Stomach (tissue), 8 donors: ENCODE measurements at regions not wholly inside any gene's neighbourhood (a gene's known extent, or its start where the extent isn't known, plus 50 kb on each side); places are given as distances from the start of the nearest gene placed in this dataset.

Source experiments
- DNase-seq, 2 donors: peaks; one replicate each; pipeline versions ENCODE4 v3.0.0 to v3.0.0-alpha.2; 2013 to 2019
- H3K27ac ChIP-seq, 5 donors: fragments of 200-600 bp in 4 of 5; sonication (generic) in 4 of 5; one replicate each; pipeline ENCODE4 v1.5.1; 2013 to 2019; ENCODE audit warnings: mild to moderate bottlenecking in 1 of 5, moderate library complexity in 1 of 5
- H3K27me3 ChIP-seq, 3 donors: fragments of 200-600 bp; sonication (generic); one replicate each; pipeline ENCODE4 v1.5.1; 2017 to 2019; ENCODE audit warnings: mixed run types in 1 of 3
- H3K36me3 ChIP-seq, 4 donors: fragments of 200-600 bp; sonication (generic); 1 replicate in 3 of 4; 2 replicates in 1 of 4; pipeline ENCODE4 v1.5.1; 2016 to 2019
- H3K4me1 ChIP-seq, 4 donors: fragments of 200-600 bp; sonication (generic); one replicate each; pipeline ENCODE4 v1.5.1; 2016 to 2019
- H3K4me3 ChIP-seq, 4 donors: fragments of 200-600 bp; sonication (generic) in 3 of 4; one replicate each; pipeline ENCODE4 v1.5.1; 2016 to 2019; ENCODE audit warnings: mild to moderate bottlenecking in 1 of 4
- H3K9me3 ChIP-seq, 4 donors: fragments of 200-600 bp; sonication (generic); one replicate each; pipeline ENCODE4 v1.5.1; 2016 to 2019
- CTCF ChIP-seq, 7 experiments: fragments of 450-650 bp in 4 of 7; fragments of 200-600 bp in 3 of 7; sonication (generic) in 3 of 7; IDR thresholded peaks; one replicate each; pipeline ENCODE4 v1.5.1; 2016 to 2019; ENCODE audit warnings: antibody characterized with exemption in 7 of 7, control low read depth in 2 of 7, mild to moderate bottlenecking in 1 of 7
- EP300 ChIP-seq: sonication (generic); formaldehyde crosslinking; IDR thresholded peaks from one replicate; pipeline ENCODE4 v1.6.1; 2017; ENCODE audit warnings: antibody characterized with exemption
- POLR2A ChIP-seq, 4 donors: fragments of 450-650 bp; IDR thresholded peaks; one replicate each; pipeline ENCODE4 v1.6.1; 2016; ENCODE audit warnings: antibody characterized with exemption in 4 of 4, control low read depth in 2 of 4, mild to moderate bottlenecking in 1 of 4, moderate library complexity in 1 of 4
- POLR2AphosphoS5 ChIP-seq, 3 donors: sonication (generic); formaldehyde crosslinking; IDR thresholded peaks; one replicate each; pipeline ENCODE4 v1.6.1; 2016; ENCODE audit warnings: antibody characterized with exemption in 3 of 3
- WGBS, 5 donors: extraction: QIAGEN DNeasy Blood & Tissue Kit in 3 of 5; methylation state at CpG; one replicate each; pipeline versions ENCODE4 v1.1.5 to v1.1.7; 2013 to 2018; 5-methylcytosine and 5-hydroxymethylcytosine counted together
- intact Hi-C: fragments of 100-400 bp; cut with DNase I; formaldehyde crosslinking; loops from one replicate; pipeline ENCODE4 v1.15.1; 2023; ENCODE audit warnings: low total_unique reads
- donor health status: healthy with polysubstance abuse.
- donor health status: Bipolar disorder and iron deficiency.
- donor health status: healthy.

- Histone ChIP-seq H3K36me3 (no peaks in the 10 kb centered on the region), H3K27ac (no peak overlapping the region), H3K9me3 (no peaks in the 10 kb centered on the region), H3K4me1 (peaks cover 0 to 5% (median 0%) of the 10 kb centered on the region in 4 donors), H3K4me3 (no peak overlapping the region), H3K27me3 (no peaks in the 10 kb centered on the region)
- DNase-seq = no peak
- intact Hi-C loops = no loop called here
- WGBS, 5 donors = 26 to 60% (median 38%) methylated on average over 1 of the region's 1 CpG
- TF ChIP-seq POLR2AphosphoS5 (IDR thresholded peaks at IDR 0.05) (no peak), EP300 (no peak), CTCF (IDR thresholded peaks at IDR 0.05) (no peak), POLR2A (IDR thresholded peaks at IDR 0.05) (no peak)
These were observed 798.7 kb downstream of the DIPK2A start for GRCh38 chr3:144770281-144770680.

GRCh38 chr3:144770915-144771351 is 799.3 kb downstream of the DIPK2A start:
- WGBS, 5 donors = 13 to 48% (median 36%) methylated on average over 1 of the region's 1 CpG
- intact Hi-C loops = no loop called here

GRCh38 chr3:144771381-144771870 is 799.8 kb downstream of the DIPK2A start:
- intact Hi-C loops = no loop called here
- H3K27ac ChIP-seq = no peak overlapping the region
- H3K9me3 ChIP-seq = no peaks in the 10 kb centered on the region
- no peak overlapping the region for H3K4me3 ChIP-seq
- TF ChIP-seq POLR2AphosphoS5 (IDR thresholded peaks at IDR 0.05) = no peak
- TF ChIP-seq POLR2A (IDR thresholded peaks at IDR 0.05) = no peak
- 54 to 73% (median 65%) methylated on average over 2 of the region's 2 CpGs for WGBS, 5 donors
- H3K4me1 ChIP-seq = peaks cover 0 to 5% (median 0%) of the 10 kb centered on the region in 4 donors
- H3K36me3 ChIP-seq = no peaks in the 10 kb centered on the region
- DNase-seq = peak in 1 of 2 donors; percentile 13
- no peaks in the 10 kb centered on the region for H3K27me3 ChIP-seq

More at GRCh38 chr3:144770915-144771351, 799.3 kb downstream of the DIPK2A start:
- Histone ChIP-seq H3K4me1 (peaks cover 0 to 5% (median 0%) of the 10 kb centered on the region in 4 donors), H3K4me3 (no peak overlapping the region), H3K9me3 (no peaks in the 10 kb centered on the region), H3K36me3 (no peaks in the 10 kb centered on the region), H3K27ac (no peak overlapping the region), H3K27me3 (no peaks in the 10 kb centered on the region)
- no peak for TF ChIP-seq POLR2A (IDR thresholded peaks at IDR 0.05)
- TF ChIP-seq CTCF (IDR thresholded peaks at IDR 0.05) = peak in 5 of 7 experiments; percentile 14 to 48 (median 32)
- no peak for TF ChIP-seq POLR2AphosphoS5 (IDR thresholded peaks at IDR 0.05)
- no peak for TF ChIP-seq EP300
- DNase-seq = peak in 1 of 2 donors; percentile 73

- 59 to 79% (median 71%) methylated on average over 3 of the region's 3 CpGs for WGBS, 5 donors
- no peak for DNase-seq
- intact Hi-C loops = no loop called here
- no peak overlapping the region for H3K27ac ChIP-seq
- no peaks in the 10 kb centered on the region for H3K9me3 ChIP-seq
- TF ChIP-seq POLR2A (IDR thresholded peaks at IDR 0.05) (no peak), CTCF (IDR thresholded peaks at IDR 0.05) (no peak), POLR2AphosphoS5 (IDR thresholded peaks at IDR 0.05) (no peak), EP300 (no peak)
- peaks cover 0 to 5% (median 0%) of the 10 kb centered on the region in 4 donors for H3K4me1 ChIP-seq
- H3K36me3 ChIP-seq = no peaks in the 10 kb centered on the region
- no peak overlapping the region for H3K4me3 ChIP-seq
- H3K27me3 ChIP-seq = no peaks in the 10 kb centered on the region
These were observed 800.7 kb downstream of the DIPK2A start for GRCh38 chr3:144772372-144772771.

GRCh38 chr3:144773350-144773749 is 801.7 kb downstream of the DIPK2A start:
- H3K9me3 ChIP-seq = no peaks in the 10 kb centered on the region
- no peak for DNase-seq
- no peaks in the 10 kb centered on the region for H3K27me3 ChIP-seq
- H3K36me3 ChIP-seq = no peaks in the 10 kb centered on the region
- TF ChIP-seq CTCF (IDR thresholded peaks at IDR 0.05) (no peak), POLR2A (IDR thresholded peaks at IDR 0.05) (no peak), POLR2AphosphoS5 (IDR thresholded peaks at IDR 0.05) (no peak), EP300 (no peak)
- H3K4me1 ChIP-seq = peaks cover 0 to 5% (median 0%) of the 10 kb centered on the region in 4 donors
- H3K4me3 ChIP-seq = no peak overlapping the region
- H3K27ac ChIP-seq = no peak overlapping the region
- WGBS, 5 donors = 75 to 85% (median 80%) methylated on average over 4 of the region's 4 CpGs
- intact Hi-C loops = no loop called here
